HCT116 (cell line): ENCODE measurements at regions not wholly inside any gene's neighbourhood (a gene's known extent, or its start where the extent isn't known, plus 50 kb on each side); places are given as distances from the start of the nearest gene placed in this dataset.

Experiments
- ATAC-seq: fragments of 200-7000 bp; cut with Tn5 transposase; 2 replicates; pipeline ENCODE4 v1.9.1; 2020; ENCODE audit warnings: mild to moderate bottlenecking, moderate library complexity
- BruUV-seq: library from RNA; stranded (reverse); fragments of 400-500 nt; replicated peaks from 2 replicates; lab custom pipeline; 2021; lab: Mats Ljungman, UMichigan
- CTCF ChIA-PET: fragments of 300-600 bp; sonication (Branson Sonifier 250); formaldehyde crosslinking; loops from one replicate; lab custom pipeline; 2021; ENCODE audit warnings: antibody characterized with exemption; lab: Charles Lee
- POLR2A ChIA-PET: fragments of 300-600, 350-600 bp; sonication (Branson Sonifier 250); formaldehyde crosslinking; loops from one replicate; lab custom pipeline; 2021; ENCODE audit warnings: antibody characterized with exemption; lab: Charles Lee
- RAD21 ChIA-PET, 2 experiments: fragments of 300-600 bp; sonication (Branson Sonifier 250); formaldehyde crosslinking; loops; one replicate each; lab custom pipeline; 2023; ENCODE audit warnings: low total read pairs in 2 of 2; ENCODE audit not compliant: uncharacterized antibody in 2 of 2, unreplicated experiment in 2 of 2, low non-redundant PET in 1 of 2; lab: Charles Lee
- DNase-seq: peaks from one replicate; pipeline ENCODE4 v3.0.0-alpha.2; 2010; ENCODE audit warnings: low read depth, low spot score
- H2AFZ ChIP-seq: fragments of 200-600 bp; shearing (Covaris generic), sonication (generic); 2 replicates; pipeline ENCODE4 v1.6.1; 2017; ENCODE audit warnings: low read depth, mixed run types, mixed read lengths, antibody characterized with exemption, low read length; ENCODE audit not compliant: poor library complexity, severe bottlenecking
- H3K27ac ChIP-seq: 2 replicates; pipeline ENCODE4 v1.5.1; 2012; ENCODE audit warnings: low read depth, low read length
- H3K27me3 ChIP-seq: fragments of 200-600 bp; sonication (generic); 2 replicates; pipeline ENCODE4 v1.6.1; 2016; ENCODE audit warnings: mixed run types, low read length, mixed read lengths; ENCODE audit not compliant: insufficient read depth
- H3K36me3 ChIP-seq, 2 experiments: fragments of 200-500 bp in 1 of 2; fragments of 200-600 bp in 1 of 2; sonication (Bioruptor generic) in 1 of 2; sonication (generic) in 1 of 2; 2 replicates each; pipeline versions ENCODE4 v1.5.1 to v1.6.1; 2014 to 2016; ENCODE audit warnings: low read length in 2 of 2, inconsistent platforms in 1 of 2, mixed read lengths in 1 of 2, mixed run types in 1 of 2; ENCODE audit not compliant: insufficient read depth in 2 of 2, control insufficient read depth in 1 of 2
- H3K4me1 ChIP-seq, 2 experiments: fragments of 200-600 bp in 1 of 2; sonication (generic) in 1 of 2; 2 replicates each; pipeline versions ENCODE4 v1.5.1 to v1.6.1; 2012 to 2017; ENCODE audit warnings: low read length in 2 of 2, inconsistent platforms in 1 of 2, mild to moderate bottlenecking in 1 of 2, mixed read lengths in 1 of 2, mixed run types in 1 of 2, moderate library complexity in 1 of 2; ENCODE audit not compliant: insufficient read depth in 2 of 2, control insufficient read depth in 1 of 2
- H3K4me2 ChIP-seq: fragments of 200-600 bp; sonication (generic); 2 replicates; pipeline ENCODE4 v1.6.1; 2017; ENCODE audit warnings: mixed run types, low read length, mixed read lengths
- H3K4me3 ChIP-seq, 2 experiments: fragments of 200-600 bp in 1 of 2; sonication (generic) in 1 of 2; replicated peaks in 1 of 2; 2 replicates each; pipeline ENCODE4 v1.5.1; 2011 to 2016; ENCODE audit warnings: low read length in 2 of 2, control low read depth in 1 of 2, low read depth in 1 of 2, mild to moderate bottlenecking in 1 of 2, mixed read lengths in 1 of 2, mixed run types in 1 of 2
- H3K79me2 ChIP-seq: fragments of 200-600 bp; sonication (generic); 2 replicates; pipeline ENCODE4 v1.6.1; 2017; ENCODE audit warnings: mild to moderate bottlenecking, mixed run types, low read length, moderate library complexity, mixed read lengths; ENCODE audit not compliant: insufficient read depth
- H3K9ac ChIP-seq: fragments of 200-600 bp; sonication (generic); 2 replicates; pipeline ENCODE4 v1.6.1; 2016; ENCODE audit warnings: low read length, mixed read lengths
- H3K9me2 ChIP-seq: fragments of 200-600 bp; sonication (generic), shearing (Covaris generic); 2 replicates; pipeline ENCODE4 v1.6.1; 2017; ENCODE audit warnings: mixed run types, mild to moderate bottlenecking, moderate library complexity; ENCODE audit not compliant: insufficient read depth
- H3K9me3 ChIP-seq, 2 experiments: fragments of 200-500 bp in 1 of 2; fragments of 200-600 bp in 1 of 2; sonication (Bioruptor generic) in 1 of 2; sonication (generic) in 1 of 2; 2 replicates each; pipeline ENCODE4 v1.6.1; 2014 to 2017; ENCODE audit warnings: low read length in 2 of 2, mixed read lengths in 2 of 2, inconsistent platforms in 1 of 2, low read depth in 1 of 2, mild to moderate bottlenecking in 1 of 2, mixed run types in 1 of 2, moderate library complexity in 1 of 2; ENCODE audit not compliant: control insufficient read depth in 1 of 2, insufficient read depth in 1 of 2
- H4K20me1 ChIP-seq: fragments of 200-600 bp; sonication (generic), shearing (Covaris generic); 2 replicates; pipeline ENCODE4 v1.6.1; 2017; ENCODE audit warnings: mixed run types, mild to moderate bottlenecking, moderate library complexity; ENCODE audit not compliant: insufficient read depth
- CBX3 ChIP-seq: IDR thresholded peaks from 2 replicates; pipeline ENCODE4 v1.6.1; 2012; ENCODE audit warnings: low read depth
- CEBPB ChIP-seq: IDR thresholded peaks from 2 replicates; pipeline ENCODE4 v1.6.1; 2012; ENCODE audit warnings: low read depth
- CTCF ChIP-seq, 3 experiments: fragments of 200-600 bp in 1 of 3; sonication (generic) in 1 of 3; IDR thresholded peaks in 2 of 3; conservative IDR thresholded peaks in 1 of 3; 2 replicates each; pipeline ENCODE4 v1.5.1; 2012 to 2017; ENCODE audit warnings: low read depth in 2 of 3, low read length in 2 of 3, antibody characterized with exemption in 1 of 3, borderline replicate concordance in 1 of 3, control low read depth in 1 of 3, mild to moderate bottlenecking in 1 of 3, mixed read lengths in 1 of 3, mixed run types in 1 of 3, moderate library complexity in 1 of 3; ENCODE audit not compliant: insufficient read depth in 1 of 3
- EGR1 ChIP-seq: IDR thresholded peaks from 2 replicates; pipeline ENCODE4 v1.6.1; 2012; ENCODE audit warnings: low read depth
- EZH2 ChIP-seq: fragments of 200-600 bp; sonication (generic); IDR thresholded peaks from 2 replicates; pipeline ENCODE4 v1.6.1; 2017; ENCODE audit warnings: antibody characterized with exemption, mixed run types
- EZH2phosphoT487 ChIP-seq: fragments of 200-600 bp; IDR thresholded peaks from 2 replicates; pipeline ENCODE4 v1.6.1; 2018; ENCODE audit warnings: antibody characterized with exemption, borderline replicate concordance
- FOSL1 ChIP-seq: IDR thresholded peaks from 2 replicates; pipeline ENCODE4 v1.6.1; 2012; ENCODE audit warnings: low read depth
- MAX ChIP-seq: IDR thresholded peaks from 2 replicates; pipeline ENCODE4 v1.6.1; 2012
- POLR2A ChIP-seq: IDR thresholded peaks from 2 replicates; pipeline ENCODE4 v1.7.0; 2011; ENCODE audit warnings: borderline replicate concordance; ENCODE audit not compliant: insufficient read depth, insufficient read length; ENCODE audit errors: extremely low read depth
- POLR2AphosphoS5 ChIP-seq: IDR thresholded peaks from 2 replicates; pipeline ENCODE4 v1.6.1; 2011; ENCODE audit warnings: mild to moderate bottlenecking, low read depth, low read length, moderate library complexity
- RAD21 ChIP-seq: IDR thresholded peaks from 2 replicates; pipeline ENCODE4 v1.6.1; 2012; ENCODE audit warnings: low read depth, mild to moderate bottlenecking
- REST ChIP-seq: IDR thresholded peaks from 2 replicates; pipeline ENCODE4 v1.6.1; 2012; ENCODE audit warnings: low read depth
- SRF ChIP-seq: IDR thresholded peaks from 2 replicates; pipeline ENCODE4 v1.6.1; 2012; ENCODE audit warnings: low read depth
- TCF7L2 ChIP-seq: IDR thresholded peaks from 2 replicates; pipeline ENCODE4 v1.7.0; 2011; ENCODE audit warnings: borderline replicate concordance, inconsistent platforms; ENCODE audit not compliant: insufficient read depth, insufficient read length; ENCODE audit errors: extremely low read depth
- YY1 ChIP-seq: IDR thresholded peaks from 2 replicates; pipeline ENCODE4 v1.6.1; 2011; ENCODE audit warnings: low read length, low read depth, moderate library complexity, mild to moderate bottlenecking; ENCODE audit not compliant: insufficient replicate concordance; ENCODE audit errors: extremely low read depth
- ZFX ChIP-seq: fragments of 450-650 bp; IDR thresholded peaks from 2 replicates; pipeline ENCODE4 v1.6.1; 2017
- ZNF274 ChIP-seq: fragments of 200-500 bp; sonication (Bioruptor generic); IDR thresholded peaks from 2 replicates; pipeline ENCODE4 v1.6.1; 2014; ENCODE audit warnings: mild to moderate bottlenecking, low read depth, low read length, inconsistent platforms
- intact Hi-C: fragments of 100-400 bp; cut with micrococcal nuclease; formaldehyde crosslinking; loops from 2 replicates; pipeline ENCODE4 v1.10.0; 2022

GRCh38 chr14:106613256-106613655, 1086.9 kb downstream of the TMEM121 start:
- Histone ChIP-seq H2AFZ (no peak overlapping the region), H3K79me2 (no peaks in the 10 kb centered on the region), H3K27me3 (no peaks in the 10 kb centered on the region), H3K4me3 (no peak overlapping the region), H4K20me1 (no peaks in the 10 kb centered on the region), H3K4me2 (no peak overlapping the region), H3K36me3 (no peaks in the 10 kb centered on the region), H3K9me3 (peaks cover 7 to 21% of the 10 kb centered on the region in 2 experiments; a peak in 2 of 4 replicates), H3K9me2 (no peaks in the 10 kb centered on the region), H3K4me1 (no peaks in the 10 kb centered on the region), H3K9ac (no peak overlapping the region), H3K27ac (no peak overlapping the region)
- ChIA-PET RAD21 (no interaction called here), POLR2A (no interaction called here), CTCF (no interaction called here)
- DNase-seq (no peak), ATAC-seq (no peak)
- TF ChIP-seq CEBPB (no peak), RAD21 (no peak), ZFX (no peak), REST (no peak), POLR2A (no peak), CTCF (IDR thresholded peaks at IDR 0.05 in 2 of 3, conservative IDR thresholded peaks at IDR 0.05 in 1 of 3; ENCODE audit: borderline replicate concordance in 1 of 3, insufficient read depth in 1 of 3, low read depth in 2 of 3, low read length in 2 of 3) (no peak), MAX (no peak), EZH2 (no peak), EZH2phosphoT487 (no peak), FOSL1 (no peak), TCF7L2 (no peak), YY1 (no peak), SRF (no peak), ZNF274 (no peak), EGR1 (no peak), POLR2AphosphoS5 (no peak), CBX3 (no peak)
- intact Hi-C loops = no loop called here
- no TSS peak for BruUV-seq
